H1 (cell line): ENCODE measurements at regions not wholly inside any gene's neighbourhood (a gene's known extent, or its start where the extent isn't known, plus 50 kb on each side); places are given as distances from the start of the nearest gene placed in this dataset.

Experiments used
- CTCF ChIA-PET: fragments of 300-600 bp; sonication (Branson Sonifier 250); formaldehyde crosslinking; loops from one replicate; lab custom pipeline; 2021; ENCODE audit not compliant: partially characterized antibody; lab: Charles Lee
- POLR2A ChIA-PET: fragments of 300-600 bp; sonication (Branson Sonifier 250); formaldehyde crosslinking; loops from one replicate; lab custom pipeline; 2021; ENCODE audit warnings: inconsistent platforms; ENCODE audit not compliant: partially characterized antibody; lab: Charles Lee
- DNase-seq, 2 experiments: peaks; one replicate each; pipeline versions ENCODE4 v3.0.0 to v3.0.0-alpha.2; 2010 to 2022; ENCODE audit warnings: low spot score in 2 of 2, low read depth in 1 of 2, mixed read lengths in 1 of 2
- FAIRE-seq: peaks from 2 replicates; lab custom pipeline; 2011; peaks lifted over from hg19 to GRCh38; lab: Jason Lieb, UNC
- H2AFZ ChIP-seq: 2 replicates; pipeline ENCODE4 v1.8.1; 2012; ENCODE audit warnings: low read length, inconsistent platforms
- H2AK5ac ChIP-seq: 2 replicates; pipeline ENCODE4 v1.6.1; 2013; ENCODE audit warnings: low read depth, low read length
- H2BK120ac ChIP-seq: replicated peaks from 2 replicates; pipeline ENCODE3; 2013; ENCODE audit warnings: low read depth, low read length, inconsistent platforms
- H2BK12ac ChIP-seq: 2 replicates; pipeline ENCODE4 v1.6.1; 2013; ENCODE audit warnings: low read depth, low read length
- H2BK15ac ChIP-seq: 2 replicates; pipeline ENCODE4 v1.6.1; 2013; ENCODE audit warnings: low read length
- H2BK20ac ChIP-seq: 2 replicates; pipeline ENCODE4 v1.6.1; 2013; ENCODE audit warnings: low read length
- H2BK5ac ChIP-seq: 2 replicates; pipeline ENCODE4 v1.6.1; 2013; ENCODE audit warnings: low read depth, low read length
- H3K14ac ChIP-seq: 2 replicates; pipeline ENCODE4 v1.6.1; 2013; ENCODE audit warnings: inconsistent platforms; ENCODE audit not compliant: insufficient read length
- H3K18ac ChIP-seq: 2 replicates; pipeline ENCODE4 v1.6.1; 2013; ENCODE audit warnings: low read length; ENCODE audit errors: extremely low read depth
- H3K23ac ChIP-seq: 2 replicates; pipeline ENCODE4 v1.6.1; 2013; ENCODE audit warnings: inconsistent platforms; ENCODE audit not compliant: insufficient read length
- H3K23me2 ChIP-seq: 2 replicates; pipeline ENCODE4 v1.6.1; 2013; ENCODE audit warnings: low read depth, low read length
- H3K27ac ChIP-seq: 2 replicates; pipeline ENCODE4 v1.6.1; 2011; ENCODE audit warnings: low read depth, low read length, inconsistent platforms
- H3K27me3 ChIP-seq, 4 experiments: replicated peaks in 1 of 4; 1 replicate in 1 of 4; 2 replicates in 3 of 4; pipeline versions ENCODE4 v1.6.1 to v1.8.1; 2011 to 2013; ENCODE audit warnings: low read length in 3 of 4, mild to moderate bottlenecking in 3 of 4, inconsistent platforms in 2 of 4, mixed read lengths in 2 of 4, moderate library complexity in 1 of 4; ENCODE audit not compliant: control insufficient read depth in 3 of 4, insufficient read depth in 3 of 4; ENCODE audit errors: extremely low read depth in 1 of 4
- H3K36me3 ChIP-seq, 4 experiments: 2 replicates each; pipeline versions ENCODE4 v1.6.1 to v1.8.1; 2011 to 2013; ENCODE audit warnings: mild to moderate bottlenecking in 4 of 4, low read length in 3 of 4, moderate library complexity in 2 of 4, control low read depth in 1 of 4, inconsistent platforms in 1 of 4; ENCODE audit not compliant: insufficient read depth in 4 of 4, control insufficient read depth in 2 of 4
- H3K4ac ChIP-seq: replicated peaks from 2 replicates; pipeline ENCODE3; 2013; ENCODE audit warnings: low read length, low read depth, mixed read lengths, inconsistent platforms; ENCODE audit not compliant: insufficient read length
- H3K4me1 ChIP-seq, 4 experiments: replicated peaks in 1 of 4; 1 replicate in 1 of 4; 2 replicates in 3 of 4; pipeline versions ENCODE4 v1.6.1 to v1.8.1; 2011 to 2013; ENCODE audit warnings: low read length in 3 of 4, inconsistent platforms in 2 of 4, mixed read lengths in 1 of 4; ENCODE audit not compliant: insufficient read depth in 4 of 4, control insufficient read depth in 3 of 4
- H3K4me2 ChIP-seq, 2 experiments: 2 replicates each; pipeline versions ENCODE4 v1.6.1 to v1.8.1; 2011 to 2013; ENCODE audit warnings: low read depth in 2 of 2, low read length in 2 of 2, control low read depth in 1 of 2, inconsistent platforms in 1 of 2, mild to moderate bottlenecking in 1 of 2; ENCODE audit not compliant: insufficient read depth in 1 of 2
- H3K4me3 ChIP-seq, 4 experiments: fragments of 200-600, 300-600 bp in 1 of 4; sonication (generic), shearing (Covaris generic), sonication (Bioruptor Twin) in 1 of 4; 2 replicates each; pipeline versions ENCODE4 v1.5.1 to v1.8.1; 2011 to 2016; ENCODE audit warnings: low read length in 4 of 4, low read depth in 3 of 4, control low read depth in 2 of 4, inconsistent platforms in 2 of 4, mild to moderate bottlenecking in 2 of 4, mixed read lengths in 1 of 4, moderate library complexity in 1 of 4; ENCODE audit not compliant: insufficient read depth in 2 of 4; ENCODE audit errors: extremely low read depth in 1 of 4
- H3K56ac ChIP-seq: replicated peaks from 2 replicates; pipeline ENCODE3; 2013; ENCODE audit warnings: low read depth, mild to moderate bottlenecking, mixed read lengths, low read length, inconsistent platforms; ENCODE audit not compliant: insufficient read length
- H3K79me1 ChIP-seq: 2 replicates; pipeline ENCODE4 v1.6.1; 2013; ENCODE audit warnings: low read depth, low read length, control low read depth
- H3K79me2 ChIP-seq, 2 experiments: 2 replicates each; pipeline versions ENCODE4 v1.6.1 to v1.8.1; 2012 to 2013; ENCODE audit warnings: low read length in 2 of 2, mild to moderate bottlenecking in 2 of 2, inconsistent platforms in 1 of 2; ENCODE audit not compliant: insufficient read depth in 2 of 2, control insufficient read depth in 1 of 2
- H3K9ac ChIP-seq, 4 experiments: replicated peaks in 1 of 4; 1 replicate in 1 of 4; 2 replicates in 3 of 4; pipeline versions ENCODE4 v1.6.1 to v1.8.1; 2011 to 2013; ENCODE audit warnings: low read depth in 3 of 4, low read length in 3 of 4, control low read depth in 2 of 4, mild to moderate bottlenecking in 2 of 4, moderate library complexity in 2 of 4, inconsistent platforms in 1 of 4; ENCODE audit errors: extremely low read depth in 1 of 4
- H3K9me3 ChIP-seq, 2 experiments: 2 replicates each; pipeline versions ENCODE4 v1.6.1 to v1.8.1; 2012 to 2013; ENCODE audit warnings: mild to moderate bottlenecking in 2 of 2, moderate library complexity in 2 of 2, control low read depth in 1 of 2, inconsistent platforms in 1 of 2, low read depth in 1 of 2, low read length in 1 of 2, mixed read lengths in 1 of 2; ENCODE audit not compliant: insufficient read depth in 2 of 2
- H4K20me1 ChIP-seq, 2 experiments: replicated peaks in 1 of 2; 2 replicates each; pipeline versions ENCODE3 to v1.8.1; 2011 to 2013; ENCODE audit warnings: inconsistent platforms in 2 of 2, low read length in 2 of 2, mild to moderate bottlenecking in 1 of 2; ENCODE audit not compliant: insufficient read depth in 2 of 2, control insufficient read depth in 1 of 2
- H4K5ac ChIP-seq: 2 replicates; pipeline ENCODE4 v1.6.1; 2013; ENCODE audit warnings: low read length, low read depth, mixed read lengths, inconsistent platforms; ENCODE audit not compliant: insufficient read length
- H4K8ac ChIP-seq: 2 replicates; pipeline ENCODE4 v1.8.0; 2013; ENCODE audit warnings: mild to moderate bottlenecking, moderate library complexity, low read length, inconsistent platforms; ENCODE audit not compliant: insufficient read depth; ENCODE audit errors: extremely low read depth
- H4K91ac ChIP-seq: replicated peaks from 2 replicates; pipeline ENCODE3; 2013; ENCODE audit warnings: low read length, mixed read lengths, inconsistent platforms; ENCODE audit not compliant: insufficient read length
- BRCA1 ChIP-seq: IDR thresholded peaks from 2 replicates; pipeline ENCODE4 v1.6.1; 2012; ENCODE audit warnings: low read depth, low read length, improper control_type of control experiment
- MAFK ChIP-seq: IDR thresholded peaks from 2 replicates; pipeline ENCODE4 v1.6.1; 2012; ENCODE audit warnings: low read depth, mild to moderate bottlenecking, improper control_type of control experiment, low read length
- PHF8 ChIP-seq: fragments of 200-600 bp; sonication (generic); conservative IDR thresholded peaks from 2 replicates; pipeline ENCODE4 v1.7.1; 2012; ENCODE audit warnings: low read depth, mild to moderate bottlenecking, inconsistent platforms, low read length, moderate library complexity
- WGBS, 2 experiments: shearing (Covaris generic) in 1 of 2; methylation state at CpG; one replicate each; pipeline versions ENCODE4 v1.1.6 to v1.1.7; 2013 to 2015; ENCODE audit warnings: low lambda C conversion rate in 2 of 2, mixed read lengths in 2 of 2, inconsistent platforms in 1 of 2, low coverage in 1 of 2, missing lambda C conversion rate in 1 of 2; ENCODE audit not compliant: insufficient replicate concordance in 2 of 2, insufficient coverage in 1 of 2, insufficient read length in 1 of 2; ENCODE audit errors: extremely low coverage in 1 of 2, missing lambda C conversion rate in 1 of 2; 5-methylcytosine and 5-hydroxymethylcytosine counted together

DNA sequence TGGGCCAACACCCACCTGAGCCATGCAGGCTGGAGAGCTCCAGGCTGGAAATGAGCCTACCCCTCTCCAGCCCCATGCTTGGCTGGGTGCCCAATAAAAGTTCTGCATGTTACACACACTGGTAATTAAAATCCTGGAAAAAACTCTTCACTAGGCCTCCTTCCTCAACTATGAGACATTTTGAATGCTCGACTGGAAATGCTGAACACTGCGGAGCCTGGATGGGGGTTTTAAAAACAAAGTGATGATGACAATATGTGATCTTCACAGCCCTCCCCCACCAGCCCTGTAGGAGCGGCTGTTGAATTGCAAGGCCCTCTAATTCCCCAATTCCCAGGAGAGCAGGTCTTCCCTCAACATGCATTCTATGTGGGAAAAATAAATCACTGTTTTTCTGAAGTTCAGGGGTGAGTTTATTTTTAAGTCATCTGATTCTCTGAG is 179.2 kb downstream of the TTC32 start:
- FAIRE-seq: no peak
- H3K4me3 ChIP-seq: no peak overlapping the region
- no peak overlapping the region for H2BK15ac ChIP-seq
- no peak overlapping the region for H2AK5ac ChIP-seq
- POLR2A ChIA-PET: no interaction called here
- no peaks in the 10 kb centered on the region for H3K4me1 ChIP-seq
- H3K23ac ChIP-seq: no peak overlapping the region
- H2BK12ac ChIP-seq: no peak overlapping the region
- H3K9ac ChIP-seq: no peak overlapping the region
- H2BK5ac ChIP-seq: no peak overlapping the region
- H4K8ac ChIP-seq: no peak overlapping the region
- H2BK20ac ChIP-seq: no peak overlapping the region
- 95% methylated on average over 3 of the region's 3 CpGs; no CpG with 5 or more reads in 1 of the 2 experiments for WGBS, 2 experiments
- H4K20me1 ChIP-seq: no peaks in the 10 kb centered on the region
- no peaks in the 10 kb centered on the region for H3K9me3 ChIP-seq
- no peaks in the 10 kb centered on the region for H3K36me3 ChIP-seq
- no peak overlapping the region for H3K14ac ChIP-seq
- H2AFZ ChIP-seq: no peak overlapping the region
- CTCF ChIA-PET: interaction anchor here (1.6 kb wide), 1 partner anchor 18 kb away, joined by 6 read pairs; no protein-coding TSS in a partner anchor
- no peaks in the 10 kb centered on the region for H3K79me2 ChIP-seq
- no peak overlapping the region for H4K5ac ChIP-seq
- no peak overlapping the region for H2BK120ac ChIP-seq
- H3K79me1 ChIP-seq: no peaks in the 10 kb centered on the region
- no peak overlapping the region for H3K4me2 ChIP-seq
- no peaks in the 10 kb centered on the region for H3K23me2 ChIP-seq
- no peak overlapping the region for H3K56ac ChIP-seq
- no peaks in the 10 kb centered on the region for H3K27me3 ChIP-seq
- DNase-seq: no peak
- H3K27ac ChIP-seq: no peak overlapping the region
- no peak overlapping the region for H4K91ac ChIP-seq
- no peak overlapping the region for H3K4ac ChIP-seq
- no peak overlapping the region for H3K18ac ChIP-seq
- no peak for TF ChIP-seq MAFK
- TF ChIP-seq BRCA1: no peak
- no peak for TF ChIP-seq PHF8
